Neural crest cell (in vitro differentiated cells): ENCODE measurements at regions not wholly inside any gene's neighbourhood (a gene's known extent, or its start where the extent isn't known, plus 50 kb on each side); places are given as distances from the start of the nearest gene placed in this dataset. TPM values are rescaled to one million over a fixed set of nuclear protein-coding genes. Genes with fewer than 3 reads are reported as not detected.

Experiments used
- DNase-seq: peaks from one replicate; pipeline ENCODE4 v3.0.0; 2021; ENCODE audit warnings: low read depth, mixed read lengths, low spot score
- H3K27ac Mint-ChIP-seq: one replicate; pipeline ENCODE4 v1.8.0; 2021; ENCODE audit warnings: mild to moderate bottlenecking, mixed read lengths; ENCODE audit not compliant: unreplicated experiment
- H3K27me3 Mint-ChIP-seq: 2 replicates; pipeline ENCODE4 v1.8.0; 2021; ENCODE audit warnings: low read depth, mild to moderate bottlenecking, mixed read lengths
- H3K36me3 Mint-ChIP-seq: 2 replicates; pipeline ENCODE4 v1.8.0; 2021; ENCODE audit warnings: low read depth, mild to moderate bottlenecking, mixed read lengths
- H3K4me1 Mint-ChIP-seq: 2 replicates; pipeline ENCODE4 v1.8.0; 2021; ENCODE audit warnings: mixed read lengths
- H3K4me3 Mint-ChIP-seq: one replicate; pipeline ENCODE4 v1.8.0; 2021; ENCODE audit warnings: mild to moderate bottlenecking, mixed read lengths
- H3K9me3 Mint-ChIP-seq: 2 replicates; pipeline ENCODE4 v1.8.0; 2021; ENCODE audit warnings: mixed read lengths
- microRNA-seq: library from miRNA; unstranded; fragments of <30 nt; microRNA quantifications from one replicate; pipeline ENCODE4, GENCODE V29; 2020
- TF ChIP-seq, protein P1 (sequence below): fragments of 200-600 bp; sonication (generic); conservative IDR thresholded peaks from 2 replicates; pipeline ENCODE4 v1.5.0; 2021; ENCODE audit warnings: antibody characterized with exemption, mild to moderate bottlenecking

DNA sequence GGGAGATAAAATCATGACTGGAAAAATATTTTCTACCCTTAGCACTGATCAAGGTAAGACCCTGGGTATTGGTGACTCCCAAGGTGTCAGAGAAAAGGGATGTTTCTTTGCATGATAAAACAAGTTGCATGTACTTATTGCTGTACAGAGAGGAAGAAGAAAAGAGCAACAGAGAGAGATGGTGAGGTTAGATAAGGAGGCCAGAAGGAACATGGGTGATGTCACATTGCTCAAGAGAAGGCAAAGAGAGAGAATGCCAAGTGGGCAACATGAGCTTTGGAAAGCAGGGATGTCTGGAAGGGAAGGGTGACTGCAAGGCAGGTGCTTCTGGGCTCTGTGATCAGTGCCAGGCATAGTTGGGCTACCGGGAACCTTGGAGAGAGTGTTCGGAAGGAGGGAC is 65.1 kb upstream of the ADARB2 start:
- Mint-ChIP-seq H3K9me3 (peaks cover 2% of the 10 kb centered on the region), H3K27ac (no peak overlapping the region), H3K4me1 (no peaks in the 10 kb centered on the region), H3K27me3 (peaks cover 2% of the 10 kb centered on the region), H3K4me3 (no peak overlapping the region), H3K36me3 (no peaks in the 10 kb centered on the region)
- TF ChIP-seq, protein P1, sequence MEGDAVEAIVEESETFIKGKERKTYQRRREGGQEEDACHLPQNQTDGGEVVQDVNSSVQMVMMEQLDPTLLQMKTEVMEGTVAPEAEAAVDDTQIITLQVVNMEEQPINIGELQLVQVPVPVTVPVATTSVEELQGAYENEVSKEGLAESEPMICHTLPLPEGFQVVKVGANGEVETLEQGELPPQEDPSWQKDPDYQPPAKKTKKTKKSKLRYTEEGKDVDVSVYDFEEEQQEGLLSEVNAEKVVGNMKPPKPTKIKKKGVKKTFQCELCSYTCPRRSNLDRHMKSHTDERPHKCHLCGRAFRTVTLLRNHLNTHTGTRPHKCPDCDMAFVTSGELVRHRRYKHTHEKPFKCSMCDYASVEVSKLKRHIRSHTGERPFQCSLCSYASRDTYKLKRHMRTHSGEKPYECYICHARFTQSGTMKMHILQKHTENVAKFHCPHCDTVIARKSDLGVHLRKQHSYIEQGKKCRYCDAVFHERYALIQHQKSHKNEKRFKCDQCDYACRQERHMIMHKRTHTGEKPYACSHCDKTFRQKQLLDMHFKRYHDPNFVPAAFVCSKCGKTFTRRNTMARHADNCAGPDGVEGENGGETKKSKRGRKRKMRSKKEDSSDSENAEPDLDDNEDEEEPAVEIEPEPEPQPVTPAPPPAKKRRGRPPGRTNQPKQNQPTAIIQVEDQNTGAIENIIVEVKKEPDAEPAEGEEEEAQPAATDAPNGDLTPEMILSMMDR = no peak
- DNase-seq = no peak

DNA sequence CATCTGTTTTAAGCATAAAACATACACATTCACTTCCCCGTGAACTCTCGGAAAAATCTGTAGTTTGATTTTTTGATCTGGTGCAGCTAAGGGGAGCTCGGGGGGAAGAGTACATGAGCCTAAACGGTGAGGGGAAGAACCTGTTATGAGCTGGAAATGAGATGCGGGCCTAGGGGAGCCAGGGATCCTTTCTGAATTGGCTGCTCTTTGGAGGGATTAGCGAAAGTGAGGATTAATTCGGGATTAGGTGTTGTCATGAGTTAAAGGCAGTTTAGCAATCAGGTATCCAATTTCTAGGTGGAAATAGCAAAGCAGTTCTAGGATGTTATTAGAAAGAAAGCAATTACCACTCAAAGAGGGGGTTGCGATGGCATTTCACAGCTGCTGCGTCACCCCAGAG is 51.1 kb upstream of the ADARB2 start:
- no peak overlapping the region for H3K4me3 Mint-ChIP-seq
- no peaks in the 10 kb centered on the region for H3K4me1 Mint-ChIP-seq
- TF ChIP-seq, protein P1 = no peak
- no peaks in the 10 kb centered on the region for H3K9me3 Mint-ChIP-seq
- H3K36me3 Mint-ChIP-seq = no peaks in the 10 kb centered on the region
- H3K27ac Mint-ChIP-seq = no peak overlapping the region
- no peaks in the 10 kb centered on the region for H3K27me3 Mint-ChIP-seq
- DNase-seq = no peak

Small RNAs in the stretch of these regions (microRNA-seq; reads per million reads assigned to microRNA genes)
- gene MIR6072 = not detected
